GM12874 (cell line): ENCODE measurements at regions not wholly inside any gene's neighbourhood (a gene's known extent, or its start where the extent isn't known, plus 50 kb on each side); places are given as distances from the start of the nearest gene placed in this dataset.

Experiments
- CTCF ChIP-seq: IDR thresholded peaks from 2 replicates; pipeline ENCODE4 v1.5.1; 2011; ENCODE audit warnings: low read depth, mild to moderate bottlenecking, control low read depth, low read length, moderate library complexity; ENCODE audit not compliant: insufficient read depth

GRCh38 chr13:61277088-61277487 is 138.6 kb downstream of the PCDH20 start:
- TF ChIP-seq CTCF: no peak

- no peak for TF ChIP-seq CTCF
Measured at GRCh38 chr13:61276401-61276800, 139.2 kb downstream of the PCDH20 start.

- no peak for TF ChIP-seq CTCF
Measured at GRCh38 chr13:61275736-61276135, 139.9 kb downstream of the PCDH20 start.

GRCh38 chr13:61275251-61275650 is 140.4 kb downstream of the PCDH20 start:
- no peak for TF ChIP-seq CTCF

GRCh38 chr13:61261746-61262472 is 153.7 kb downstream of the PCDH20 start:
- no peak for TF ChIP-seq CTCF

GRCh38 chr13:61258185-61258584 is 157.5 kb downstream of the PCDH20 start:
- no peak for TF ChIP-seq CTCF

GRCh38 chr13:61255040-61255796 is 160.4 kb downstream of the PCDH20 start:
- no peak for TF ChIP-seq CTCF
